ENCODE measurements at regions not wholly inside any gene's neighbourhood (a gene's known extent, or its start where the extent isn't known, plus 50 kb on each side); places are given as distances from the start of the nearest gene placed in this dataset.

- Histone ChIP-seq H3K27ac (ENCODE audit: insufficient read depth, low read length) (no peak overlapping the region), H3K4me3 (replicated peaks in 1 of 4; ENCODE audit: control extremely low read depth in 1 of 4, insufficient read depth in 1 of 4, low read depth in 3 of 4, low read length in 4 of 4) (no peak overlapping the region), H3K27me3 (ENCODE audit: control insufficient read depth, insufficient read depth, low read length) (no peaks in the 10 kb centered on the region), H3K79me2 (ENCODE audit: control insufficient read depth, insufficient read depth, low read length) (no peaks in the 10 kb centered on the region), H3K4me2 (ENCODE audit: extremely low read depth, insufficient read depth, low read length) (no peak overlapping the region), H3K9me3 (ENCODE audit: control insufficient read depth, insufficient read depth, low read depth, low read length) (no peaks in the 10 kb centered on the region), H3K4me1 (ENCODE audit: control insufficient read depth, extremely low read depth, insufficient read depth, low read length) (no peaks in the 10 kb centered on the region), H4K20me1 (ENCODE audit: control insufficient read depth, extremely low read depth, insufficient read depth, low read length) (no peaks in the 10 kb centered on the region), H2AFZ (ENCODE audit: low read length) (peak overlapping the region; percentile 66), H3K9ac (ENCODE audit: insufficient read depth, low read length) (no peak overlapping the region), H3K36me3 (ENCODE audit: control insufficient read depth, insufficient read depth, low read length) (no peaks in the 10 kb centered on the region)
- no peak for DNase-seq (ENCODE audit: low read depth in 2 of 2)
- peak; percentile 20 to 22 for TF ChIP-seq CTCF (conservative IDR thresholded peaks at IDR 0.05 in 1 of 2, IDR thresholded peaks at IDR 0.05 in 1 of 2; ENCODE audit: low read depth in 1 of 2, low read length in 2 of 2)
- no peak for TF ChIP-seq EZH2 (IDR thresholded peaks at IDR 0.05; ENCODE audit: low read length, missing control alignments)
Observed at GRCh38 chr4:28378109-28378830, 1517.6 kb downstream of the STIM2 start.

- H3K9me3 ChIP-seq (ENCODE audit: control insufficient read depth, insufficient read depth, low read depth, low read length), result no peaks in the 10 kb centered on the region
- H3K27ac ChIP-seq (ENCODE audit: insufficient read depth, low read length), result no peak overlapping the region
- H3K4me2 ChIP-seq (ENCODE audit: extremely low read depth, insufficient read depth, low read length), result no peak overlapping the region
- H3K27me3 ChIP-seq (ENCODE audit: control insufficient read depth, insufficient read depth, low read length), result no peaks in the 10 kb centered on the region
- H2AFZ ChIP-seq (ENCODE audit: low read length), result no peak overlapping the region
- H3K4me3 ChIP-seq (replicated peaks in 1 of 4; ENCODE audit: control extremely low read depth in 1 of 4, insufficient read depth in 1 of 4, low read depth in 3 of 4, low read length in 4 of 4), result no peak overlapping the region
- DNase-seq (ENCODE audit: low read depth in 2 of 2), result no peak
- no peaks in the 10 kb centered on the region for H3K4me1 ChIP-seq (ENCODE audit: control insufficient read depth, extremely low read depth, insufficient read depth, low read length)
- H3K79me2 ChIP-seq (ENCODE audit: control insufficient read depth, insufficient read depth, low read length), result no peaks in the 10 kb centered on the region
- TF ChIP-seq EZH2 (IDR thresholded peaks at IDR 0.05; ENCODE audit: low read length, missing control alignments) (no peak), CTCF (conservative IDR thresholded peaks at IDR 0.05 in 1 of 2, IDR thresholded peaks at IDR 0.05 in 1 of 2; ENCODE audit: low read depth in 1 of 2, low read length in 2 of 2) (no peak)
- no peaks in the 10 kb centered on the region for H4K20me1 ChIP-seq (ENCODE audit: control insufficient read depth, extremely low read depth, insufficient read depth, low read length)
- H3K36me3 ChIP-seq (ENCODE audit: control insufficient read depth, insufficient read depth, low read length), result no peaks in the 10 kb centered on the region
- H3K9ac ChIP-seq (ENCODE audit: insufficient read depth, low read length), result no peak overlapping the region
Observed at GRCh38 chr4:28385801-28386200, 1525.2 kb downstream of the STIM2 start.

GRCh38 chr4:28386776-28387175, 1526.1 kb downstream of the STIM2 start:
- TF ChIP-seq CTCF (conservative IDR thresholded peaks at IDR 0.05 in 1 of 2, IDR thresholded peaks at IDR 0.05 in 1 of 2; ENCODE audit: low read depth in 1 of 2, low read length in 2 of 2) (no peak), EZH2 (IDR thresholded peaks at IDR 0.05; ENCODE audit: low read length, missing control alignments) (no peak)
- H3K9me3 ChIP-seq (ENCODE audit: control insufficient read depth, insufficient read depth, low read depth, low read length), result no peaks in the 10 kb centered on the region

More at GRCh38 chr4:28386776-28387175, 1526.1 kb downstream of the STIM2 start:
- H3K4me3 ChIP-seq (replicated peaks in 1 of 4; ENCODE audit: control extremely low read depth in 1 of 4, insufficient read depth in 1 of 4, low read depth in 3 of 4, low read length in 4 of 4), result no peak overlapping the region
- no peaks in the 10 kb centered on the region for H3K4me1 ChIP-seq (ENCODE audit: control insufficient read depth, extremely low read depth, insufficient read depth, low read length)
- no peaks in the 10 kb centered on the region for H3K79me2 ChIP-seq (ENCODE audit: control insufficient read depth, insufficient read depth, low read length)
- no peak overlapping the region for H3K27ac ChIP-seq (ENCODE audit: insufficient read depth, low read length)
- DNase-seq (ENCODE audit: low read depth in 2 of 2), result no peak
- H3K9ac ChIP-seq (ENCODE audit: insufficient read depth, low read length), result no peak overlapping the region
- H2AFZ ChIP-seq (ENCODE audit: low read length), result no peak overlapping the region
- no peaks in the 10 kb centered on the region for H3K27me3 ChIP-seq (ENCODE audit: control insufficient read depth, insufficient read depth, low read length)
- H3K36me3 ChIP-seq (ENCODE audit: control insufficient read depth, insufficient read depth, low read length), result no peaks in the 10 kb centered on the region
- H3K4me2 ChIP-seq (ENCODE audit: extremely low read depth, insufficient read depth, low read length), result no peak overlapping the region
- no peaks in the 10 kb centered on the region for H4K20me1 ChIP-seq (ENCODE audit: control insufficient read depth, extremely low read depth, insufficient read depth, low read length)

All from fibroblast of lung (primary cell).